ENCODE measurements at regions not wholly inside any gene's neighbourhood (a gene's known extent, or its start where the extent isn't known, plus 50 kb on each side); places are given as distances from the start of the nearest gene placed in this dataset.

DNA sequence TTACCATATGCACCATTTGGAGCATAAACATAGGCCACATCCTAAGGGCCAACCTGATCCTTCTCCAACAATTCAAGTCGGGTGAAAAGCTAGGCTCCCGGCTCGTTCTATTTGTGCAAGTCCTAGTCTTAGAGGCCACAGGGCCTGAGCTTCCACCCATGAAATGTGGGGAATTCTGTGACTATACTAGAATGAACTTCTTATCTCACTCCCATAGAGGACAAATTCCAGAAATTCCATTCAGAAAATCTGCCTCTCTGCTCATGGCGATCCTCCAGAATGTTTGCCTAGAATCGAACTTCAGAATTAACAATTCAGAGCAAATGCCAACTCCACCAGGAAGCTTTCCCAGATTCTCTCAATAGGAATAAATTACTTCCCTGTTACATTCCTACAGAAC, 187.9 kb downstream of the BCL11A start:
- TF ChIP-seq, protein P1, sequence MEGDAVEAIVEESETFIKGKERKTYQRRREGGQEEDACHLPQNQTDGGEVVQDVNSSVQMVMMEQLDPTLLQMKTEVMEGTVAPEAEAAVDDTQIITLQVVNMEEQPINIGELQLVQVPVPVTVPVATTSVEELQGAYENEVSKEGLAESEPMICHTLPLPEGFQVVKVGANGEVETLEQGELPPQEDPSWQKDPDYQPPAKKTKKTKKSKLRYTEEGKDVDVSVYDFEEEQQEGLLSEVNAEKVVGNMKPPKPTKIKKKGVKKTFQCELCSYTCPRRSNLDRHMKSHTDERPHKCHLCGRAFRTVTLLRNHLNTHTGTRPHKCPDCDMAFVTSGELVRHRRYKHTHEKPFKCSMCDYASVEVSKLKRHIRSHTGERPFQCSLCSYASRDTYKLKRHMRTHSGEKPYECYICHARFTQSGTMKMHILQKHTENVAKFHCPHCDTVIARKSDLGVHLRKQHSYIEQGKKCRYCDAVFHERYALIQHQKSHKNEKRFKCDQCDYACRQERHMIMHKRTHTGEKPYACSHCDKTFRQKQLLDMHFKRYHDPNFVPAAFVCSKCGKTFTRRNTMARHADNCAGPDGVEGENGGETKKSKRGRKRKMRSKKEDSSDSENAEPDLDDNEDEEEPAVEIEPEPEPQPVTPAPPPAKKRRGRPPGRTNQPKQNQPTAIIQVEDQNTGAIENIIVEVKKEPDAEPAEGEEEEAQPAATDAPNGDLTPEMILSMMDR (IDR thresholded peaks at IDR 0.05) = no peak
- no peak for TF ChIP-seq POLR2A (IDR thresholded peaks at IDR 0.05)
